ENCODE measurements at regions not wholly inside any gene's neighbourhood (a gene's known extent, or its start where the extent isn't known, plus 50 kb on each side); places are given as distances from the start of the nearest gene placed in this dataset.

DNA sequence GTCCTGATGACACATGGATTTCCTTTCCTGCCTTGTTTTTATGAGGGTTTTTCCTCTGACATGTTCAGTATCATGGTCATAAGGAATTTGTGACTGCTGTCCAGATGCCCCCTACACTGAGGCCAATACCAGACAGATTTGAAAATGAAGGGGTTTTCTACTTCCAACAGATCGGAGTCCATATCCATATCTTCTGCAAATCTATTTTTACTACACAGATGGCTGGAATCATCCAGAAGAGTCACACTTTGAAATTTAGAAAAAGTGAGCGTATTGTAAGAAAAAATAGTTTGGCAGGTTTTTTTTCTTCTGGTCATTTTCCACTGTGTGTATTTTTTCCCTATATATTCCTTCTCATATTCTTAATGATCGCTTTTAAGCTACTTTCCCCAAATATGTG, 197.5 kb upstream of the LRRC3B start:
- TF ChIP-seq CTCF (conservative IDR thresholded peaks at IDR 0.05) = no peak
- TF ChIP-seq ZFX (IDR thresholded peaks at IDR 0.05) = no peak
